Spleen (tissue), 11 donors: ENCODE measurements at regions not wholly inside any gene's neighbourhood (a gene's known extent, or its start where the extent isn't known, plus 50 kb on each side); places are given as distances from the start of the nearest gene placed in this dataset.
"Not testable (repeated sequence)": the region's sequence is repeated elsewhere in the genome, so short reads cannot be mapped to it uniquely, and the experiment has no call there.

Experiments used
- DNase-seq: peaks from one replicate; pipeline ENCODE4 v3.0.0-alpha.2; 2020
- H3K27ac ChIP-seq, 8 donors: fragments of 200-600 bp; sonication (generic) in 7 of 8; 1 replicate in 4 of 8; 2 replicates in 4 of 8; pipeline versions ENCODE4 v1.5.0 to v1.8.0; 2016 to 2021; ENCODE audit warnings: inconsistent platforms in 4 of 8, mild to moderate bottlenecking in 4 of 8, moderate library complexity in 1 of 8
- H3K27me3 ChIP-seq, 7 donors: fragments of 200-600 bp; sonication (generic) in 6 of 7; replicated peaks in 1 of 7; 1 replicate in 4 of 7; 2 replicates in 3 of 7; pipeline versions ENCODE4 v1.5.0 to v1.8.0; 2016 to 2021; ENCODE audit warnings: inconsistent platforms in 3 of 7, mild to moderate bottlenecking in 1 of 7
- H3K36me3 ChIP-seq, 6 donors: fragments of 200-600 bp; sonication (generic) in 5 of 6; 1 replicate in 4 of 6; 2 replicates in 2 of 6; pipeline versions ENCODE4 v1.5.0 to v1.8.0; 2016 to 2021; ENCODE audit warnings: inconsistent platforms in 2 of 6
- H3K4me1 ChIP-seq, 6 donors: fragments of 200-600 bp; sonication (generic) in 5 of 6; 1 replicate in 3 of 6; 2 replicates in 3 of 6; pipeline versions ENCODE4 v1.5.0 to v1.8.0; 2016 to 2021; ENCODE audit warnings: inconsistent platforms in 3 of 6
- H3K4me3 ChIP-seq, 8 donors: fragments of 200-600 bp; sonication (generic) in 7 of 8; 1 replicate in 4 of 8; 2 replicates in 4 of 8; pipeline versions ENCODE4 v1.5.0 to v1.8.0; 2016 to 2021; ENCODE audit warnings: inconsistent platforms in 4 of 8, mild to moderate bottlenecking in 4 of 8, moderate library complexity in 2 of 8
- H3K9me3 ChIP-seq, 8 donors: fragments of 200-600 bp; sonication (generic) in 7 of 8; 1 replicate in 4 of 8; 2 replicates in 4 of 8; pipeline versions ENCODE4 v1.5.0 to v1.8.0; 2016 to 2021; ENCODE audit warnings: inconsistent platforms in 4 of 8
- POLR2A ChIP-seq, 3 donors: fragments of 450-650 bp; IDR thresholded peaks; one replicate each; pipeline ENCODE4 v1.5.1; 2017; ENCODE audit warnings: antibody characterized with exemption in 3 of 3, mild to moderate bottlenecking in 1 of 3
- POLR2AphosphoS5 ChIP-seq, 3 donors: sonication (generic); formaldehyde crosslinking; IDR thresholded peaks; one replicate each; pipeline ENCODE4 v1.5.1; 2017; ENCODE audit warnings: antibody characterized with exemption in 3 of 3
- WGBS, 5 donors: extraction: QIAGEN DNeasy Blood & Tissue Kit in 3 of 5; methylation state at CpG; one replicate each; pipeline versions ENCODE4 v1.1.5 to v1.1.7; 2013 to 2018; 5-methylcytosine and 5-hydroxymethylcytosine counted together
- intact Hi-C: fragments of 100-400 bp; cut with DNase I; formaldehyde crosslinking; loops from one replicate; pipeline ENCODE4 v1.15.0; 2023; ENCODE audit warnings: low total_unique reads
- TF ChIP-seq, protein P1 (sequence below), 11 experiments: fragments of 200-600 bp in 7 of 11; fragments of 450-650 bp in 4 of 11; sonication (generic) in 4 of 11; IDR thresholded peaks in 8 of 11; conservative IDR thresholded peaks in 3 of 11; 1 replicate in 7 of 11; 2 replicates in 4 of 11; pipeline versions ENCODE4 v1.4.0 to v1.8.0; 2016 to 2021; ENCODE audit warnings: antibody characterized with exemption in 11 of 11, inconsistent platforms in 4 of 11, mild to moderate bottlenecking in 1 of 11
- donor health status: healthy with polysubstance abuse.
- donor health status: DM: no; HTN: no; CAD: no; lungs with moderate emphysema.
- donor health status: DM: no; HTN: no; CAD: no.
- donor health status: Bipolar disorder and iron deficiency.
- donor health status: healthy.
- donor health status: DM: no; HTN: no; CAD: no.
- donor health status: DM: yes; HTN: yes; CAD: no.

DNA sequence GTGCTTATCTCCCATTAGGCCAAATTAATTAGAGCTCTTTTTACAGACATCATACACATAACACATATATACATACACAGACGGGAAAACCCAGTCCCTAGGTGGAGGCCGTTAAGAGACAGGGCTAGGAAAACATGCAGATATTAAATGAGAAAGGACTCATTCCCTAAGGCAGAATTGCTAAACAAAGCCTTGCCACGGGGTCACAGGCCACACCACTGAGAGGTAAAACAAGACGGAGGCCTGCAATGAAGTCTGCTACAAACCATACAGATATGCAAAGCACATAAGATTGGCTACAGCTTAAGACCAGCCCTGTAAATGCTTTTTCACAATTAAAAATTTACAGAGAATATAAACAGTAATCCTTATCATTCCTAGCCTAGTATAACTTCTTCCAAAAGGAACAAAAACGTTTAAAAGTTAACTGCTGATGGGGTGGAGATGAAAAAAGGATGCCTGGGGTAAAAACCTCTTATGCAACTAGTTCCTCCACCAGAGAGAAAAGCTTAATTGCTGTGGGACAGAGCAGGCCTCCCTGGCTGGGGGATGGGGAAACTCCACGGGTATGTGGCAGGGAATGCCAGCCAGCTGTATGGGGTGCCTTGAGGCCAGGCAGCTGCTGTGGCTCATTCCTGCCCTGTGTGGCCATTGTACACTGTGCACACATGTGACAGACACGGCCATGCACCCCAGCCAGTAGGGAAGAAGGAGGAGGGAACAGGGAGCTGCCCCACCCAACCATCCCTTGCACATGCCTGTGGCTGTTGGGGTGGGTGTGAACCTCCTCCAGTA lies 481.4 kb upstream of the LMCD1 start:
- WGBS, 5 donors: 70 to 79% (median 72%) methylated on average over 7 of the region's 7 CpGs
- no peak for TF ChIP-seq POLR2AphosphoS5 (IDR thresholded peaks at IDR 0.05)
- no peak for TF ChIP-seq POLR2A (IDR thresholded peaks at IDR 0.05)
- TF ChIP-seq, protein P1, sequence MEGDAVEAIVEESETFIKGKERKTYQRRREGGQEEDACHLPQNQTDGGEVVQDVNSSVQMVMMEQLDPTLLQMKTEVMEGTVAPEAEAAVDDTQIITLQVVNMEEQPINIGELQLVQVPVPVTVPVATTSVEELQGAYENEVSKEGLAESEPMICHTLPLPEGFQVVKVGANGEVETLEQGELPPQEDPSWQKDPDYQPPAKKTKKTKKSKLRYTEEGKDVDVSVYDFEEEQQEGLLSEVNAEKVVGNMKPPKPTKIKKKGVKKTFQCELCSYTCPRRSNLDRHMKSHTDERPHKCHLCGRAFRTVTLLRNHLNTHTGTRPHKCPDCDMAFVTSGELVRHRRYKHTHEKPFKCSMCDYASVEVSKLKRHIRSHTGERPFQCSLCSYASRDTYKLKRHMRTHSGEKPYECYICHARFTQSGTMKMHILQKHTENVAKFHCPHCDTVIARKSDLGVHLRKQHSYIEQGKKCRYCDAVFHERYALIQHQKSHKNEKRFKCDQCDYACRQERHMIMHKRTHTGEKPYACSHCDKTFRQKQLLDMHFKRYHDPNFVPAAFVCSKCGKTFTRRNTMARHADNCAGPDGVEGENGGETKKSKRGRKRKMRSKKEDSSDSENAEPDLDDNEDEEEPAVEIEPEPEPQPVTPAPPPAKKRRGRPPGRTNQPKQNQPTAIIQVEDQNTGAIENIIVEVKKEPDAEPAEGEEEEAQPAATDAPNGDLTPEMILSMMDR (IDR thresholded peaks at IDR 0.05 in 8 of 11, conservative IDR thresholded peaks at IDR 0.05 in 3 of 11): no peak
- no peaks in the 10 kb centered on the region for H3K36me3 ChIP-seq
- H3K27ac ChIP-seq: no peak overlapping the region
- intact Hi-C loops: no loop called here
- DNase-seq: no peak
- no peak overlapping the region for H3K4me3 ChIP-seq
- H3K27me3 ChIP-seq: no peaks in the 10 kb centered on the region
- no peaks in the 10 kb centered on the region for H3K4me1 ChIP-seq
- peaks cover 0 to 59% (median 43%) of the 10 kb centered on the region in 8 donors for H3K9me3 ChIP-seq

DNA sequence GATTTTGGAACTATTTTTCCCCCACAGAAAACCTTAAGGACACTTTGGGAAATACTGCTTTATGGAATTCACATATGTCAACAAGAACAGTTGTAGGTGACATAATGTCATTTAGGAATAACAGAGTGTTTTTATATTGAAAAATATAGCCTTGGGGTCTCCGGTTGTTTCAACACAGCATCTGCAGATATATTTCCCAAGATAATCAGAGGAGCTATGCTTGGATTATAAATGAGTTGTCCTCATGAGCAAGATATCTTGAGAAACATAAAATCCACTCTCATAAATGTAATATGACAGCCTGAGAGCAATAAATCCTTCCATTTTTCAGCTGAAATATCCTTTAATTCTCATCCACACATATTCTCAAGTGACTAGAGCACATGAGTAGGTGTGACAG lies 473.7 kb upstream of the LMCD1 start:
- intact Hi-C loops: no loop called here
- DNase-seq: no peak
- Histone ChIP-seq H3K4me1 (no peaks in the 10 kb centered on the region), H3K36me3 (no peaks in the 10 kb centered on the region), H3K27ac (no peak overlapping the region), H3K9me3 (peaks cover 0 to 16% (median 6%) of the 10 kb centered on the region in 8 donors), H3K27me3 (no peaks in the 10 kb centered on the region), H3K4me3 (no peak overlapping the region)
- 78 to 93% (median 91%) methylated on average over 1 of the region's 1 CpG for WGBS, 5 donors
- TF ChIP-seq POLR2AphosphoS5 (IDR thresholded peaks at IDR 0.05) (no peak), POLR2A (IDR thresholded peaks at IDR 0.05) (no peak)
- TF ChIP-seq, protein P1 (IDR thresholded peaks at IDR 0.05 in 8 of 11, conservative IDR thresholded peaks at IDR 0.05 in 3 of 11): no peak

- no peaks in the 10 kb centered on the region for H3K4me1 ChIP-seq
- intact Hi-C loops: no loop called here
- H3K36me3 ChIP-seq: no peaks in the 10 kb centered on the region
- H3K27me3 ChIP-seq: no peaks in the 10 kb centered on the region
- WGBS, 5 donors: 89 to 98% (median 94%) methylated on average over 2 of the region's 2 CpGs
- no peaks in the 10 kb centered on the region for H3K9me3 ChIP-seq
- no peak for DNase-seq
- no peak overlapping the region for H3K4me3 ChIP-seq
- no peak overlapping the region for H3K27ac ChIP-seq
- TF ChIP-seq POLR2AphosphoS5 (IDR thresholded peaks at IDR 0.05): no peak
- no peak for TF ChIP-seq POLR2A (IDR thresholded peaks at IDR 0.05)
- TF ChIP-seq, protein P1 (IDR thresholded peaks at IDR 0.05 in 8 of 11, conservative IDR thresholded peaks at IDR 0.05 in 3 of 11): no peak
Observed at GRCh38 chr3:8050283-8050682, 451.3 kb upstream of the LMCD1 start.

- 66 to 81% (median 72%) methylated on average over 7 of the region's 7 CpGs for WGBS, 5 donors
- TF ChIP-seq, protein P1 (IDR thresholded peaks at IDR 0.05 in 8 of 11, conservative IDR thresholded peaks at IDR 0.05 in 3 of 11): no peak
- TF ChIP-seq POLR2AphosphoS5 (IDR thresholded peaks at IDR 0.05) (no peak), POLR2A (IDR thresholded peaks at IDR 0.05) (no peak)
- no peak for DNase-seq
Observed at GRCh38 chr3:8052659-8053058, 449.0 kb upstream of the LMCD1 start.

GRCh38 chr3:8068135-8068534 lies 433.5 kb upstream of the LMCD1 start:
- intact Hi-C loops, H3K4me3 ChIP-seq, H3K27me3 ChIP-seq, H3K36me3 ChIP-seq, DNase-seq, H3K4me1 ChIP-seq, H3K27ac ChIP-seq: not testable (repeated sequence)
- peaks cover 0 to 11% (median 0%) of the 10 kb centered on the region in 8 donors for H3K9me3 ChIP-seq
- 82 to 91% (median 85%) methylated on average over 9 of the region's 9 CpGs for WGBS, 5 donors

More at GRCh38 chr3:8052659-8053058, 449.0 kb upstream of the LMCD1 start:
- no peaks in the 10 kb centered on the region for H3K27me3 ChIP-seq
- H3K9me3 ChIP-seq: no peaks in the 10 kb centered on the region
- no peaks in the 10 kb centered on the region for H3K36me3 ChIP-seq
- no peak overlapping the region for H3K27ac ChIP-seq
- intact Hi-C loops: no loop called here
- H3K4me3 ChIP-seq: no peak overlapping the region
- H3K4me1 ChIP-seq: no peaks in the 10 kb centered on the region
